Activated CD4-positive, alpha-beta memory T cell treated with anti-CD3 and anti-CD28 coated beads, Interleukin-2, amount 10 ng/mL, durations not matched to agents 7 days and 5 days (primary cell): ENCODE measurements at regions not wholly inside any gene's neighbourhood (a gene's known extent, or its start where the extent isn't known, plus 50 kb on each side); places are given as distances from the start of the nearest gene placed in this dataset.

Source experiments
- CTCF ChIA-PET: fragments of 350-600 bp; sonication (Branson Sonifier 250); formaldehyde crosslinking; loops from one replicate; lab custom pipeline; 2021; ENCODE audit warnings: antibody characterized with exemption, inconsistent platforms; lab: Charles Lee
- POLR2A ChIA-PET: fragments of 350-600 bp; sonication (Branson Sonifier 250); formaldehyde crosslinking; loops from one replicate; lab custom pipeline; 2021; ENCODE audit warnings: antibody characterized with exemption; lab: Charles Lee
- DNase-seq: peaks from one replicate; pipeline ENCODE4 v3.0.0-alpha.2; 2020
- H3K27ac Mint-ChIP-seq: one replicate; pipeline ENCODE4 v1.8.0; 2021; ENCODE audit warnings: mild to moderate bottlenecking, mixed read lengths
- H3K27me3 Mint-ChIP-seq: one replicate; pipeline ENCODE4 v1.8.0; 2021; ENCODE audit warnings: mixed read lengths
- H3K36me3 Mint-ChIP-seq: one replicate; pipeline ENCODE4 v1.8.0; 2021; ENCODE audit warnings: low read depth, mixed read lengths
- H3K4me1 Mint-ChIP-seq: one replicate; pipeline ENCODE4 v1.8.0; 2021; ENCODE audit warnings: mixed read lengths
- H3K4me3 Mint-ChIP-seq: one replicate; pipeline ENCODE4 v1.8.0; 2021; ENCODE audit warnings: mild to moderate bottlenecking, mixed read lengths
- H3K9me3 Mint-ChIP-seq: one replicate; pipeline ENCODE4 v1.8.0; 2021; ENCODE audit warnings: mixed read lengths

- H3K4me3 Mint-ChIP-seq = no peak overlapping the region
Measured at GRCh38 chr4:101730291-101731117, 60.0 kb upstream of the BANK1 start.

GRCh38 chr4:101727238-101727637 lies 63.3 kb upstream of the BANK1 start:
- no peaks in the 10 kb centered on the region for H3K36me3 Mint-ChIP-seq
- ChIA-PET POLR2A (no interaction called here), CTCF (no interaction called here)
- peaks cover 3% of the 10 kb centered on the region for H3K27me3 Mint-ChIP-seq
- no peak overlapping the region for H3K4me3 Mint-ChIP-seq
- no peaks in the 10 kb centered on the region for H3K9me3 Mint-ChIP-seq
- peaks cover 3% of the 10 kb centered on the region for H3K4me1 Mint-ChIP-seq
- no peak overlapping the region for H3K27ac Mint-ChIP-seq
- DNase-seq = no peak

More at GRCh38 chr4:101730291-101731117, 60.0 kb upstream of the BANK1 start:
- POLR2A ChIA-PET = no interaction called here
- DNase-seq = peak; percentile 56
- H3K4me1 Mint-ChIP-seq = no peaks in the 10 kb centered on the region
- H3K27me3 Mint-ChIP-seq = peaks cover 10% of the 10 kb centered on the region
- H3K27ac Mint-ChIP-seq = no peak overlapping the region
- H3K9me3 Mint-ChIP-seq = no peaks in the 10 kb centered on the region
- H3K36me3 Mint-ChIP-seq = no peaks in the 10 kb centered on the region
- CTCF ChIA-PET = interaction anchor here (0.9 to 2.9 kb wide), 8 partner anchors 133 to 1637 kb away, joined by 3 to 22 read pairs (median 6); partner anchors contain the start of gene PPP3CA

- no peak for DNase-seq
- Mint-ChIP-seq H3K4me1 (peaks cover 3% of the 10 kb centered on the region), H3K27ac (no peak overlapping the region), H3K9me3 (no peaks in the 10 kb centered on the region), H3K4me3 (no peak overlapping the region), H3K36me3 (no peaks in the 10 kb centered on the region), H3K27me3 (no peaks in the 10 kb centered on the region)
- POLR2A ChIA-PET = no interaction called here
- CTCF ChIA-PET = no interaction called here
Measured at GRCh38 chr4:101724093-101724492, 66.4 kb upstream of the BANK1 start.

GRCh38 chr4:101718810-101719209 lies 71.7 kb upstream of the BANK1 start:
- CTCF ChIA-PET = no interaction called here
- Mint-ChIP-seq H3K9me3 (peaks cover 2% of the 10 kb centered on the region), H3K4me1 (no peaks in the 10 kb centered on the region), H3K4me3 (no peak overlapping the region), H3K27ac (no peak overlapping the region), H3K36me3 (no peaks in the 10 kb centered on the region), H3K27me3 (no peaks in the 10 kb centered on the region)
- no peak for DNase-seq
- POLR2A ChIA-PET = no interaction called here

GRCh38 chr4:101711590-101712260 lies 78.8 kb upstream of the BANK1 start:
- Mint-ChIP-seq H3K4me1 (no peaks in the 10 kb centered on the region), H3K4me3 (no peak overlapping the region), H3K27ac (no peak overlapping the region), H3K27me3 (peaks cover 2% of the 10 kb centered on the region), H3K36me3 (no peaks in the 10 kb centered on the region), H3K9me3 (peaks cover 1% of the 10 kb centered on the region)
- POLR2A ChIA-PET = no interaction called here
- CTCF ChIA-PET = no interaction called here
- no peak for DNase-seq

- Mint-ChIP-seq H3K36me3 (no peaks in the 10 kb centered on the region), H3K27ac (no peak overlapping the region), H3K4me1 (no peaks in the 10 kb centered on the region), H3K27me3 (peaks cover 2% of the 10 kb centered on the region), H3K9me3 (peaks cover 5% of the 10 kb centered on the region), H3K4me3 (no peak overlapping the region)
- ChIA-PET POLR2A (interaction anchor here (0.7 kb wide), 1 partner anchor 158 kb away, joined by 4 read pairs; no protein-coding TSS in a partner anchor), CTCF (no interaction called here)
- no peak for DNase-seq
Measured at GRCh38 chr4:101710806-101711205, 79.7 kb upstream of the BANK1 start.

GRCh38 chr4:101708293-101709039 lies 82.1 kb upstream of the BANK1 start:
- no peaks in the 10 kb centered on the region for H3K4me1 Mint-ChIP-seq
- H3K9me3 Mint-ChIP-seq = peaks cover 5% of the 10 kb centered on the region
- no peak overlapping the region for H3K4me3 Mint-ChIP-seq
- H3K36me3 Mint-ChIP-seq = no peaks in the 10 kb centered on the region
- no peak for DNase-seq
- POLR2A ChIA-PET = no interaction called here
- peaks cover 2% of the 10 kb centered on the region for H3K27me3 Mint-ChIP-seq
- CTCF ChIA-PET = no interaction called here
- no peak overlapping the region for H3K27ac Mint-ChIP-seq

GRCh38 chr4:101707596-101707995 lies 82.9 kb upstream of the BANK1 start:
- Mint-ChIP-seq H3K4me3 (no peak overlapping the region), H3K4me1 (no peaks in the 10 kb centered on the region), H3K27me3 (peaks cover 2% of the 10 kb centered on the region), H3K27ac (no peak overlapping the region), H3K36me3 (no peaks in the 10 kb centered on the region), H3K9me3 (peaks cover 5% of the 10 kb centered on the region)
- no peak for DNase-seq
- POLR2A ChIA-PET = no interaction called here
- CTCF ChIA-PET = no interaction called here

GRCh38 chr4:101706535-101707057 lies 83.9 kb upstream of the BANK1 start:
- no peak overlapping the region for H3K27ac Mint-ChIP-seq
- CTCF ChIA-PET = no interaction called here

GRCh38 chr4:101701551-101701950 lies 89.0 kb upstream of the BANK1 start:
- CTCF ChIA-PET = no interaction called here
- no peaks in the 10 kb centered on the region for H3K36me3 Mint-ChIP-seq
- H3K4me1 Mint-ChIP-seq = no peaks in the 10 kb centered on the region
- no peak overlapping the region for H3K27ac Mint-ChIP-seq
- peaks cover 4% of the 10 kb centered on the region for H3K27me3 Mint-ChIP-seq
- no peak for DNase-seq
- peaks cover 2% of the 10 kb centered on the region for H3K9me3 Mint-ChIP-seq
- POLR2A ChIA-PET = no interaction called here
- H3K4me3 Mint-ChIP-seq = no peak overlapping the region

More at GRCh38 chr4:101706535-101707057, 83.9 kb upstream of the BANK1 start:
- Mint-ChIP-seq H3K27me3 (peaks cover 2% of the 10 kb centered on the region), H3K4me3 (no peak overlapping the region), H3K9me3 (peaks cover 5% of the 10 kb centered on the region), H3K4me1 (no peaks in the 10 kb centered on the region), H3K36me3 (no peaks in the 10 kb centered on the region)
- DNase-seq = no peak
- POLR2A ChIA-PET = no interaction called here

- Mint-ChIP-seq H3K9me3 (no peaks in the 10 kb centered on the region), H3K27me3 (peaks cover 4% of the 10 kb centered on the region), H3K27ac (no peak overlapping the region), H3K36me3 (no peaks in the 10 kb centered on the region), H3K4me1 (no peaks in the 10 kb centered on the region), H3K4me3 (no peak overlapping the region)
- DNase-seq = no peak
- ChIA-PET CTCF (no interaction called here), POLR2A (no interaction called here)
Measured at GRCh38 chr4:101699441-101700124, 90.9 kb upstream of the BANK1 start.

GRCh38 chr4:101697266-101697665 lies 93.3 kb upstream of the BANK1 start:
- ChIA-PET POLR2A (no interaction called here), CTCF (no interaction called here)
- Mint-ChIP-seq H3K27me3 (peaks cover 4% of the 10 kb centered on the region), H3K4me3 (no peak overlapping the region), H3K4me1 (no peaks in the 10 kb centered on the region), H3K36me3 (no peaks in the 10 kb centered on the region), H3K9me3 (no peaks in the 10 kb centered on the region), H3K27ac (no peak overlapping the region)
- no peak for DNase-seq
